ENCODE measurements at regions not wholly inside any gene's neighbourhood (a gene's known extent, or its start where the extent isn't known, plus 50 kb on each side); places are given as distances from the start of the nearest gene placed in this dataset.

GRCh38 chr1:56278061-56278460, 301.3 kb downstream of the PLPP3 start:
- TF ChIP-seq, protein P1, sequence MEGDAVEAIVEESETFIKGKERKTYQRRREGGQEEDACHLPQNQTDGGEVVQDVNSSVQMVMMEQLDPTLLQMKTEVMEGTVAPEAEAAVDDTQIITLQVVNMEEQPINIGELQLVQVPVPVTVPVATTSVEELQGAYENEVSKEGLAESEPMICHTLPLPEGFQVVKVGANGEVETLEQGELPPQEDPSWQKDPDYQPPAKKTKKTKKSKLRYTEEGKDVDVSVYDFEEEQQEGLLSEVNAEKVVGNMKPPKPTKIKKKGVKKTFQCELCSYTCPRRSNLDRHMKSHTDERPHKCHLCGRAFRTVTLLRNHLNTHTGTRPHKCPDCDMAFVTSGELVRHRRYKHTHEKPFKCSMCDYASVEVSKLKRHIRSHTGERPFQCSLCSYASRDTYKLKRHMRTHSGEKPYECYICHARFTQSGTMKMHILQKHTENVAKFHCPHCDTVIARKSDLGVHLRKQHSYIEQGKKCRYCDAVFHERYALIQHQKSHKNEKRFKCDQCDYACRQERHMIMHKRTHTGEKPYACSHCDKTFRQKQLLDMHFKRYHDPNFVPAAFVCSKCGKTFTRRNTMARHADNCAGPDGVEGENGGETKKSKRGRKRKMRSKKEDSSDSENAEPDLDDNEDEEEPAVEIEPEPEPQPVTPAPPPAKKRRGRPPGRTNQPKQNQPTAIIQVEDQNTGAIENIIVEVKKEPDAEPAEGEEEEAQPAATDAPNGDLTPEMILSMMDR (IDR thresholded peaks at IDR 0.05) = no peak
- no peaks in the 10 kb centered on the region for H3K4me1 Mint-ChIP-seq (ENCODE audit: low read depth)
- H3K9me3 Mint-ChIP-seq = peaks cover 3% of the 10 kb centered on the region; the same call in 1 of the 2 replicates
- H3K36me3 Mint-ChIP-seq (ENCODE audit: low read depth) = no peaks in the 10 kb centered on the region
- no peak overlapping the region for H3K27ac Mint-ChIP-seq
- no peak overlapping the region for H3K4me3 Mint-ChIP-seq
- no peaks in the 10 kb centered on the region for H3K27me3 Mint-ChIP-seq (ENCODE audit: insufficient read depth)
- no peak for DNase-seq

DNA sequence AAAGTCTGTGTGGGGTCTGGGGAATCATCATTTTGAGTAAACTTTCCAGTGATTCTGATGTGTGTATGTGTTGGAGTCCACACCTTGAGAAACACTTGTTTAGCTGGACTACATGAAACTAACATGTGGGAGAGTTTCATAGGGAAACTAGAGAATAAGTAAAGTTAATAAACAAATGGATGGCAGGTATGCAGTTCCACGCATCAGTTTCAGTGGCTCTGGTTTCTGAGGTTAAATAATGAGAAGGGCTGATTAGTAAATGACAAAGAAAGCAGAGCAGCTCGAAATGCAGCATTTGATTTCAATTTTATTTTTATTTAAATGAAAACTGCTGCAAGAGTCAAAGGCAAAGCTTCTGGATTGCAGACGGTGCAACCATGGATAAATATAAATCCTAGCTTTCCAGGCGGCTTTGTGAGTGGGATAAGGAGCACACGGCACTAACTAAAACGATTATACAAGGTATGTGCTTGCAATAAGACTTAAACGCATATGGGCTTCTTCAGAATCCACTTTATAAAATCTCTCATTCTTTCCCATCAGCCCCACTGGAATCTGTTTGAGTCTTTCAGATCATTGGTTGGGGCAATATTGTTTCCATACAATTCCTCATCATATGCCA, 310.7 kb downstream of the PLPP3 start:
- H3K27ac Mint-ChIP-seq = no peak overlapping the region
- TF ChIP-seq, protein P1 (IDR thresholded peaks at IDR 0.05) = no peak
- no peaks in the 10 kb centered on the region for H3K4me1 Mint-ChIP-seq (ENCODE audit: low read depth)
- no peak overlapping the region for H3K4me3 Mint-ChIP-seq
- H3K27me3 Mint-ChIP-seq (ENCODE audit: insufficient read depth) = no peaks in the 10 kb centered on the region
- peaks cover 6% of the 10 kb centered on the region for H3K9me3 Mint-ChIP-seq
- H3K36me3 Mint-ChIP-seq (ENCODE audit: low read depth) = no peaks in the 10 kb centered on the region
- no peak for DNase-seq

- Mint-ChIP-seq H3K36me3 (ENCODE audit: low read depth) (no peaks in the 10 kb centered on the region), H3K27ac (no peak overlapping the region), H3K4me1 (ENCODE audit: low read depth) (no peaks in the 10 kb centered on the region), H3K9me3 (peaks cover 6% of the 10 kb centered on the region), H3K4me3 (no peak overlapping the region), H3K27me3 (ENCODE audit: insufficient read depth) (no peaks in the 10 kb centered on the region)
- DNase-seq = no peak
- TF ChIP-seq, protein P1 (IDR thresholded peaks at IDR 0.05) = no peak
Measured at GRCh38 chr1:56267611-56268010, 311.8 kb downstream of the PLPP3 start.

GRCh38 chr1:56266359-56266758, 313.0 kb downstream of the PLPP3 start:
- H3K36me3 Mint-ChIP-seq (ENCODE audit: low read depth) = no peaks in the 10 kb centered on the region
- H3K27ac Mint-ChIP-seq = no peak overlapping the region
- no peaks in the 10 kb centered on the region for H3K27me3 Mint-ChIP-seq (ENCODE audit: insufficient read depth)
- DNase-seq = no peak
- no peak overlapping the region for H3K4me3 Mint-ChIP-seq
- H3K9me3 Mint-ChIP-seq = peaks cover 11% of the 10 kb centered on the region
- H3K4me1 Mint-ChIP-seq (ENCODE audit: low read depth) = no peaks in the 10 kb centered on the region
- TF ChIP-seq, protein P1 (IDR thresholded peaks at IDR 0.05) = no peak

DNA sequence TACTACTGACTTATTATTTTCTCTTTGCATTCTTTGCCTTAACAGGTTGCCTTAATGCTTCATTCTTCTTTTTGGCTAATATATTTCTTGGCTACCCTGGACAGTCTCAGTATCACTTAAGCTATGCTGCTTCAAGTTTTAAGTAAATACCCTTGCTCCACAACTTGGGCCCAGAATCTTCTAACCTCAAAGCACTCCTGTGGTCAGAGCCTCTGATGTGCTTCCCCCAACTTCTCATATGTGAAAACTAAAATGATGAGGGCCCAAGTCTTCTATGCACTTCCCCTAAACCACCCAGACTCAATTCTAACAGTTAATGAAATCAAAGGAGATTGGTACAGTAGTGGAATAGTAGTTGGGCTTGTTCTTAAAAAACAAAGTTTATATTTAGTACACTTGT, 314.1 kb downstream of the PLPP3 start:
- peaks cover 18% of the 10 kb centered on the region for H3K9me3 Mint-ChIP-seq
- no peak for DNase-seq
- H3K27ac Mint-ChIP-seq = no peak overlapping the region
- no peak overlapping the region for H3K4me3 Mint-ChIP-seq
- TF ChIP-seq, protein P1 (IDR thresholded peaks at IDR 0.05) = no peak
- H3K36me3 Mint-ChIP-seq (ENCODE audit: low read depth) = no peaks in the 10 kb centered on the region
- no peaks in the 10 kb centered on the region for H3K4me1 Mint-ChIP-seq (ENCODE audit: low read depth)
- no peaks in the 10 kb centered on the region for H3K27me3 Mint-ChIP-seq (ENCODE audit: insufficient read depth)

GRCh38 chr1:56263908-56264307, 315.5 kb downstream of the PLPP3 start:
- H3K27me3 Mint-ChIP-seq (ENCODE audit: insufficient read depth) = no peaks in the 10 kb centered on the region
- H3K36me3 Mint-ChIP-seq (ENCODE audit: low read depth) = no peaks in the 10 kb centered on the region
- TF ChIP-seq, protein P1 (IDR thresholded peaks at IDR 0.05) = no peak

More at GRCh38 chr1:56263908-56264307, 315.5 kb downstream of the PLPP3 start:
- Mint-ChIP-seq H3K4me1 (ENCODE audit: low read depth) (no peaks in the 10 kb centered on the region), H3K27ac (no peak overlapping the region), H3K4me3 (no peak overlapping the region), H3K9me3 (peaks cover 23% of the 10 kb centered on the region)
- no peak for DNase-seq
